ENCODE measurements at regions not wholly inside any gene's neighbourhood (a gene's known extent, or its start where the extent isn't known, plus 50 kb on each side); places are given as distances from the start of the nearest gene placed in this dataset.

- H3K4me3 ChIP-seq (ENCODE audit: low read depth in 1 of 3, low read length in 3 of 3) = no peak overlapping the region
- no peaks in the 10 kb centered on the region for H3K27me3 ChIP-seq (ENCODE audit: control insufficient read depth in 4 of 4, insufficient read depth in 4 of 4, low read length in 3 of 4)
- H3K9me3 ChIP-seq (ENCODE audit: control insufficient read depth in 4 of 4, low read length in 3 of 4) = no peaks in the 10 kb centered on the region
- no peak overlapping the region for H3K27ac ChIP-seq (ENCODE audit: low read depth in 1 of 2, low read length in 2 of 2)
- H3K4me1 ChIP-seq (ENCODE audit: control insufficient read depth in 4 of 4, insufficient read depth in 4 of 4, low read length in 3 of 4) = no peaks in the 10 kb centered on the region
- no peaks in the 10 kb centered on the region for H3K36me3 ChIP-seq (ENCODE audit: control insufficient read depth in 4 of 4, insufficient read depth in 3 of 4, low read depth in 1 of 4, low read length in 3 of 4)
- no peak overlapping the region for H3K9ac ChIP-seq (ENCODE audit: low read depth in 1 of 2, low read length in 2 of 2)
- no peak for DNase-seq (ENCODE audit: low spot score)
- 74% methylated on average over 1 of the region's 1 CpG for WGBS
- TF ChIP-seq EGR1 (IDR thresholded peaks at IDR 0.05; ENCODE audit: low read depth in 2 of 2) = no peak
- TF ChIP-seq RAD21 (IDR thresholded peaks at IDR 0.05) = no peak
- TF ChIP-seq, protein P1, sequence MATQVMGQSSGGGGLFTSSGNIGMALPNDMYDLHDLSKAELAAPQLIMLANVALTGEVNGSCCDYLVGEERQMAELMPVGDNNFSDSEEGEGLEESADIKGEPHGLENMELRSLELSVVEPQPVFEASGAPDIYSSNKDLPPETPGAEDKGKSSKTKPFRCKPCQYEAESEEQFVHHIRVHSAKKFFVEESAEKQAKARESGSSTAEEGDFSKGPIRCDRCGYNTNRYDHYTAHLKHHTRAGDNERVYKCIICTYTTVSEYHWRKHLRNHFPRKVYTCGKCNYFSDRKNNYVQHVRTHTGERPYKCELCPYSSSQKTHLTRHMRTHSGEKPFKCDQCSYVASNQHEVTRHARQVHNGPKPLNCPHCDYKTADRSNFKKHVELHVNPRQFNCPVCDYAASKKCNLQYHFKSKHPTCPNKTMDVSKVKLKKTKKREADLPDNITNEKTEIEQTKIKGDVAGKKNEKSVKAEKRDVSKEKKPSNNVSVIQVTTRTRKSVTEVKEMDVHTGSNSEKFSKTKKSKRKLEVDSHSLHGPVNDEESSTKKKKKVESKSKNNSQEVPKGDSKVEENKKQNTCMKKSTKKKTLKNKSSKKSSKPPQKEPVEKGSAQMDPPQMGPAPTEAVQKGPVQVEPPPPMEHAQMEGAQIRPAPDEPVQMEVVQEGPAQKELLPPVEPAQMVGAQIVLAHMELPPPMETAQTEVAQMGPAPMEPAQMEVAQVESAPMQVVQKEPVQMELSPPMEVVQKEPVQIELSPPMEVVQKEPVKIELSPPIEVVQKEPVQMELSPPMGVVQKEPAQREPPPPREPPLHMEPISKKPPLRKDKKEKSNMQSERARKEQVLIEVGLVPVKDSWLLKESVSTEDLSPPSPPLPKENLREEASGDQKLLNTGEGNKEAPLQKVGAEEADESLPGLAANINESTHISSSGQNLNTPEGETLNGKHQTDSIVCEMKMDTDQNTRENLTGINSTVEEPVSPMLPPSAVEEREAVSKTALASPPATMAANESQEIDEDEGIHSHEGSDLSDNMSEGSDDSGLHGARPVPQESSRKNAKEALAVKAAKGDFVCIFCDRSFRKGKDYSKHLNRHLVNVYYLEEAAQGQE (IDR thresholded peaks at IDR 0.05) = no peak
- TF ChIP-seq HNF4G (IDR thresholded peaks at IDR 0.05) = no peak
- TF ChIP-seq NR2F2 (IDR thresholded peaks at IDR 0.05) = no peak
- no peak for TF ChIP-seq JUND (IDR thresholded peaks at IDR 0.05)
- TF ChIP-seq SP1 (IDR thresholded peaks at IDR 0.05) = no peak
- TF ChIP-seq ZBTB33 (IDR thresholded peaks at IDR 0.05) = no peak
- TF ChIP-seq, protein P2, sequence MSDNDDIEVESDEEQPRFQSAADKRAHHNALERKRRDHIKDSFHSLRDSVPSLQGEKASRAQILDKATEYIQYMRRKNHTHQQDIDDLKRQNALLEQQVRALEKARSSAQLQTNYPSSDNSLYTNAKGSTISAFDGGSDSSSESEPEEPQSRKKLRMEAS (IDR thresholded peaks at IDR 0.05) = no peak
- TF ChIP-seq YY1 (IDR thresholded peaks at IDR 0.05) = no peak
- TF ChIP-seq, protein P3, sequence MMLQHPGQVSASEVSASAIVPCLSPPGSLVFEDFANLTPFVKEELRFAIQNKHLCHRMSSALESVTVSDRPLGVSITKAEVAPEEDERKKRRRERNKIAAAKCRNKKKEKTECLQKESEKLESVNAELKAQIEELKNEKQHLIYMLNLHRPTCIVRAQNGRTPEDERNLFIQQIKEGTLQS (IDR thresholded peaks at IDR 0.05) = no peak
- no peak for TF ChIP-seq FOXA1 (IDR thresholded peaks at IDR 0.05)
- TF ChIP-seq FOXA2 (IDR thresholded peaks at IDR 0.05) = no peak
- no peak for TF ChIP-seq RXRA (IDR thresholded peaks at IDR 0.05)
- TF ChIP-seq, protein P4, sequence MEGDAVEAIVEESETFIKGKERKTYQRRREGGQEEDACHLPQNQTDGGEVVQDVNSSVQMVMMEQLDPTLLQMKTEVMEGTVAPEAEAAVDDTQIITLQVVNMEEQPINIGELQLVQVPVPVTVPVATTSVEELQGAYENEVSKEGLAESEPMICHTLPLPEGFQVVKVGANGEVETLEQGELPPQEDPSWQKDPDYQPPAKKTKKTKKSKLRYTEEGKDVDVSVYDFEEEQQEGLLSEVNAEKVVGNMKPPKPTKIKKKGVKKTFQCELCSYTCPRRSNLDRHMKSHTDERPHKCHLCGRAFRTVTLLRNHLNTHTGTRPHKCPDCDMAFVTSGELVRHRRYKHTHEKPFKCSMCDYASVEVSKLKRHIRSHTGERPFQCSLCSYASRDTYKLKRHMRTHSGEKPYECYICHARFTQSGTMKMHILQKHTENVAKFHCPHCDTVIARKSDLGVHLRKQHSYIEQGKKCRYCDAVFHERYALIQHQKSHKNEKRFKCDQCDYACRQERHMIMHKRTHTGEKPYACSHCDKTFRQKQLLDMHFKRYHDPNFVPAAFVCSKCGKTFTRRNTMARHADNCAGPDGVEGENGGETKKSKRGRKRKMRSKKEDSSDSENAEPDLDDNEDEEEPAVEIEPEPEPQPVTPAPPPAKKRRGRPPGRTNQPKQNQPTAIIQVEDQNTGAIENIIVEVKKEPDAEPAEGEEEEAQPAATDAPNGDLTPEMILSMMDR (IDR thresholded peaks at IDR 0.05; ENCODE audit: low read depth, low read length, missing input control) = no peak
- TF ChIP-seq TAF1 (conservative IDR thresholded peaks at IDR 0.05) = no peak
- no peak for TF ChIP-seq GABPA (IDR thresholded peaks at IDR 0.05 in 1 of 2, conservative IDR thresholded peaks at IDR 0.05 in 1 of 2)
- no peak for TF ChIP-seq HNF4A (conservative IDR thresholded peaks at IDR 0.05)
These were observed 1632.0 kb downstream of the PCDH9 start for GRCh38 chr13:65597839-65598818.

Measured in liver (tissue), 8 donors.